B cell (primary cell): ENCODE measurements at regions not wholly inside any gene's neighbourhood (a gene's known extent, or its start where the extent isn't known, plus 50 kb on each side); places are given as distances from the start of the nearest gene placed in this dataset.

Experiments
- ATAC-seq: fragments of 200-7000 bp; cut with Tn5 transposase; one replicate; pipeline ENCODE4 v1.10.0; 2021; ENCODE audit warnings: low read depth, mild to moderate bottlenecking, moderate number of reproducible peaks, moderate library complexity
- CTCF ChIA-PET: fragments of 350-600 bp; sonication (Branson Sonifier 250); formaldehyde crosslinking; loops from one replicate; lab custom pipeline; 2021; ENCODE audit warnings: antibody characterized with exemption, inconsistent platforms; lab: Charles Lee
- POLR2A ChIA-PET: fragments of 350-600 bp; sonication (Branson Sonifier 250); formaldehyde crosslinking; loops from one replicate; lab custom pipeline; 2021; ENCODE audit warnings: antibody characterized with exemption; lab: Charles Lee
- DNase-seq: peaks from one replicate; pipeline ENCODE4 v3.0.0; 2013
- H2AFZ ChIP-seq: 2 replicates; pipeline ENCODE4 v1.6.1; 2012; ENCODE audit warnings: mild to moderate bottlenecking, low read depth, low read length; ENCODE audit not compliant: insufficient read depth, poor library complexity, severe bottlenecking
- H3K27ac ChIP-seq, 2 donors: 1 replicate in 1 of 2; 2 replicates in 1 of 2; pipeline ENCODE4 v1.5.1; 2012 to 2013; ENCODE audit warnings: low read length in 2 of 2, mild to moderate bottlenecking in 2 of 2, moderate library complexity in 1 of 2
- H3K27me3 ChIP-seq, 4 experiments: fragments of 200-600 bp in 1 of 4; sonication (generic) in 1 of 4; replicated peaks in 1 of 4; 1 replicate in 2 of 4; 2 replicates in 2 of 4; pipeline versions ENCODE4 v1.6.1 to v1.7.0; 2013 to 2016; ENCODE audit warnings: low read length in 3 of 4, mild to moderate bottlenecking in 2 of 4, mixed read lengths in 1 of 4, moderate library complexity in 1 of 4; ENCODE audit not compliant: insufficient read depth in 4 of 4, control insufficient read depth in 3 of 4; ENCODE audit errors: control extremely low read depth in 1 of 4
- H3K36me3 ChIP-seq, 2 experiments: replicated peaks in 1 of 2; 1 replicate in 1 of 2; 2 replicates in 1 of 2; pipeline versions ENCODE4 v1.6.1 to v1.7.1; 2013; ENCODE audit warnings: low read length in 1 of 2; ENCODE audit not compliant: insufficient read depth in 2 of 2, control insufficient read depth in 1 of 2; ENCODE audit errors: control extremely low read depth in 1 of 2, extremely low read depth in 1 of 2
- H3K4me1 ChIP-seq, 2 donors: fragments of 200-600 bp in 1 of 2; sonication (generic) in 1 of 2; 1 replicate in 1 of 2; 2 replicates in 1 of 2; pipeline versions ENCODE4 v1.5.1 to v1.6.1; 2013 to 2017; ENCODE audit warnings: low read length in 2 of 2; ENCODE audit not compliant: control insufficient read depth in 2 of 2, insufficient read depth in 2 of 2
- H3K4me2 ChIP-seq: replicated peaks from 2 replicates; pipeline ENCODE3; 2012; ENCODE audit warnings: mild to moderate bottlenecking, low read depth, low read length; ENCODE audit not compliant: poor library complexity, severe bottlenecking
- H3K4me3 ChIP-seq, 5 experiments: fragments of 200-600 bp in 1 of 5; sonication (generic) in 1 of 5; 1 replicate in 3 of 5; 2 replicates in 2 of 5; pipeline versions ENCODE4 v1.5.1 to v1.7.0; 2011 to 2016; ENCODE audit warnings: low read length in 4 of 5, mild to moderate bottlenecking in 4 of 5, low read depth in 2 of 5, control low read depth in 1 of 5, moderate library complexity in 1 of 5; ENCODE audit not compliant: insufficient read depth in 1 of 5; ENCODE audit errors: control extremely low read depth in 1 of 5, extremely low read depth in 1 of 5
- H3K79me2 ChIP-seq: fragments of 200-600 bp; sonication (generic); one replicate; pipeline ENCODE4 v1.6.0; 2016; ENCODE audit warnings: low read length; ENCODE audit not compliant: control insufficient read depth, insufficient read depth
- H3K9ac ChIP-seq: fragments of 200-600 bp; sonication (generic); 2 replicates; pipeline ENCODE4 v1.6.1; 2017; ENCODE audit warnings: mild to moderate bottlenecking, low read length, moderate library complexity
- H3K9me3 ChIP-seq, 3 donors: one replicate each; pipeline versions ENCODE4 v1.6.1 to v1.7.1; 2013; ENCODE audit warnings: low read length in 2 of 3; ENCODE audit not compliant: control insufficient read depth in 2 of 3, insufficient read depth in 1 of 3; ENCODE audit errors: control extremely low read depth in 1 of 3
- H4K20me1 ChIP-seq: 2 replicates; pipeline ENCODE4 v1.6.0; 2012; ENCODE audit warnings: mild to moderate bottlenecking, low read length; ENCODE audit not compliant: insufficient read depth, control insufficient read depth, poor library complexity, severe bottlenecking
- H3K27ac Mint-ChIP-seq: one replicate; pipeline ENCODE4 v1.8.0; 2021; ENCODE audit warnings: mixed read lengths
- H3K27me3 Mint-ChIP-seq: one replicate; pipeline ENCODE4 v1.8.0; 2021; ENCODE audit warnings: mixed read lengths
- H3K4me1 Mint-ChIP-seq: one replicate; pipeline ENCODE4 v1.8.0; 2021; ENCODE audit warnings: mixed read lengths
- H3K4me3 Mint-ChIP-seq: one replicate; pipeline ENCODE4 v1.8.0; 2021; ENCODE audit warnings: mixed read lengths
- H3K9me3 Mint-ChIP-seq: one replicate; pipeline ENCODE4 v1.8.0; 2022; ENCODE audit warnings: mixed read lengths; ENCODE audit not compliant: insufficient read depth
- EZH2 ChIP-seq: IDR thresholded peaks from 2 replicates; pipeline ENCODE4 v1.6.1; 2012; ENCODE audit warnings: borderline replicate concordance, low read depth, mild to moderate bottlenecking, moderate library complexity, low read length; ENCODE audit not compliant: insufficient read depth, poor library complexity, severe bottlenecking
- WGBS: methylation state at CpG from one replicate; pipeline ENCODE4 v1.1.5; 2013; ENCODE audit warnings: missing lambda C conversion rate; ENCODE audit not compliant: insufficient coverage; 5-methylcytosine and 5-hydroxymethylcytosine counted together
- intact Hi-C: fragments of 100-400 bp; cut with micrococcal nuclease; formaldehyde crosslinking; loops from one replicate; pipeline ENCODE4 v1.10.0; 2022

GRCh38 chr10:28930514-28931495 lies 253.5 kb downstream of the BAMBI start:
- no peak overlapping the region for H3K9ac ChIP-seq
- peaks cover 0 to 10% (median 1%) of the 10 kb centered on the region in 3 donors for H3K9me3 ChIP-seq
- H3K36me3 ChIP-seq = no peaks in the 10 kb centered on the region
- H3K79me2 ChIP-seq = no peaks in the 10 kb centered on the region
- H3K4me1 Mint-ChIP-seq = no peaks in the 10 kb centered on the region
- ChIA-PET POLR2A (no interaction called here), CTCF (no interaction called here)
- H4K20me1 ChIP-seq = no peaks in the 10 kb centered on the region
- H3K9me3 Mint-ChIP-seq = no peaks in the 10 kb centered on the region
- H3K4me1 ChIP-seq = no peaks in the 10 kb centered on the region
- H3K27me3 Mint-ChIP-seq = peaks cover 3% of the 10 kb centered on the region
- H3K27ac Mint-ChIP-seq = no peak overlapping the region
- no peak for DNase-seq
- H3K4me3 Mint-ChIP-seq = no peak overlapping the region
- H3K4me3 ChIP-seq = no peak overlapping the region
- intact Hi-C loops = no loop called here
- no CpG with 5 or more reads among the region's 5 CpGs for WGBS
- no peak overlapping the region for H3K27ac ChIP-seq
- no peak overlapping the region for H3K4me2 ChIP-seq
- H2AFZ ChIP-seq = no peak overlapping the region
- H3K27me3 ChIP-seq = no peaks in the 10 kb centered on the region
- ATAC-seq = no peak
- TF ChIP-seq EZH2 = no peak

GRCh38 chr10:28935061-28935460 lies 257.7 kb downstream of the BAMBI start:
- H3K27me3 ChIP-seq = no peaks in the 10 kb centered on the region
- H3K79me2 ChIP-seq = no peaks in the 10 kb centered on the region
- H3K36me3 ChIP-seq = no peaks in the 10 kb centered on the region
- Mint-ChIP-seq H3K9me3 (no peaks in the 10 kb centered on the region), H3K27me3 (no peaks in the 10 kb centered on the region), H3K4me3 (no peak overlapping the region), H3K27ac (no peak overlapping the region), H3K4me1 (no peaks in the 10 kb centered on the region)
- H4K20me1 ChIP-seq = no peaks in the 10 kb centered on the region
- no peak overlapping the region for H2AFZ ChIP-seq
- no peak overlapping the region for H3K27ac ChIP-seq
- ChIA-PET CTCF (no interaction called here), POLR2A (no interaction called here)
- no peak overlapping the region for H3K9ac ChIP-seq
- H3K4me2 ChIP-seq = no peak overlapping the region
- H3K9me3 ChIP-seq = peaks cover 0 to 23% (median 1%) of the 10 kb centered on the region in 3 donors
- WGBS = 100% methylated on average over 1 of the region's 2 CpGs
- no peak for DNase-seq
- H3K4me3 ChIP-seq = no peak overlapping the region
- intact Hi-C loops = no loop called here
- H3K4me1 ChIP-seq = no peaks in the 10 kb centered on the region
- no peak for ATAC-seq
- no peak for TF ChIP-seq EZH2
